Esophagus squamous epithelium (tissue), 5 donors: ENCODE measurements at regions not wholly inside any gene's neighbourhood (a gene's known extent, or its start where the extent isn't known, plus 50 kb on each side); places are given as distances from the start of the nearest gene placed in this dataset.

Experiments used
- DNase-seq: peaks from one replicate; lab custom pipeline; 2025; lab: John Stamatoyannopoulos, UW
- H3K27ac ChIP-seq, 4 donors: fragments of 200-600 bp; sonication (generic); one replicate each; pipeline ENCODE4 v1.5.1; 2016 to 2019; ENCODE audit warnings: mild to moderate bottlenecking in 1 of 4
- H3K27me3 ChIP-seq, 4 donors: fragments of 200-600 bp; sonication (generic); 1 replicate in 3 of 4; 2 replicates in 1 of 4; pipeline versions ENCODE4 v1.5.1 to v1.6.0; 2017 to 2021; ENCODE audit warnings: antibody characterized with exemption in 1 of 4
- H3K36me3 ChIP-seq, 3 donors: fragments of 200-600 bp; sonication (generic); one replicate each; pipeline ENCODE4 v1.5.1; 2016 to 2019
- H3K4me1 ChIP-seq, 3 donors: fragments of 200-600 bp; sonication (generic); one replicate each; pipeline ENCODE4 v1.5.1; 2017 to 2019
- H3K4me3 ChIP-seq, 4 donors: fragments of 200-600 bp; sonication (generic); 1 replicate in 3 of 4; 2 replicates in 1 of 4; pipeline ENCODE4 v1.5.1; 2016 to 2019; ENCODE audit warnings: mild to moderate bottlenecking in 2 of 4, moderate library complexity in 1 of 4
- H3K9me3 ChIP-seq, 3 donors: fragments of 200-600 bp; sonication (generic); one replicate each; pipeline ENCODE4 v1.5.1; 2016 to 2019
- POLR2A ChIP-seq, 4 donors: fragments of 450-650 bp; IDR thresholded peaks; one replicate each; pipeline ENCODE4 v1.6.1; 2017; ENCODE audit warnings: antibody characterized with exemption in 4 of 4, mild to moderate bottlenecking in 4 of 4, moderate library complexity in 3 of 4
- WGBS, 2 donors: methylation state at CpG; one replicate each; pipeline ENCODE4 v1.1.5; 2018; 5-methylcytosine and 5-hydroxymethylcytosine counted together
- intact Hi-C: fragments of 100-400 bp; cut with DNase I; formaldehyde crosslinking; loops from one replicate; pipeline ENCODE4 v1.15.0; 2022
- TF ChIP-seq, protein P1 (sequence below), 6 experiments: fragments of 450-650 bp in 4 of 6; fragments of 200-600 bp in 2 of 6; sonication (generic) in 2 of 6; IDR thresholded peaks; one replicate each; pipeline ENCODE4 v1.5.1; 2016 to 2019; ENCODE audit warnings: antibody characterized with exemption in 6 of 6, mild to moderate bottlenecking in 4 of 6, moderate library complexity in 4 of 6
- donor health status: DM: yes; HTN: yes; CAD: no.

- no peak for DNase-seq
- TF ChIP-seq, protein P1, sequence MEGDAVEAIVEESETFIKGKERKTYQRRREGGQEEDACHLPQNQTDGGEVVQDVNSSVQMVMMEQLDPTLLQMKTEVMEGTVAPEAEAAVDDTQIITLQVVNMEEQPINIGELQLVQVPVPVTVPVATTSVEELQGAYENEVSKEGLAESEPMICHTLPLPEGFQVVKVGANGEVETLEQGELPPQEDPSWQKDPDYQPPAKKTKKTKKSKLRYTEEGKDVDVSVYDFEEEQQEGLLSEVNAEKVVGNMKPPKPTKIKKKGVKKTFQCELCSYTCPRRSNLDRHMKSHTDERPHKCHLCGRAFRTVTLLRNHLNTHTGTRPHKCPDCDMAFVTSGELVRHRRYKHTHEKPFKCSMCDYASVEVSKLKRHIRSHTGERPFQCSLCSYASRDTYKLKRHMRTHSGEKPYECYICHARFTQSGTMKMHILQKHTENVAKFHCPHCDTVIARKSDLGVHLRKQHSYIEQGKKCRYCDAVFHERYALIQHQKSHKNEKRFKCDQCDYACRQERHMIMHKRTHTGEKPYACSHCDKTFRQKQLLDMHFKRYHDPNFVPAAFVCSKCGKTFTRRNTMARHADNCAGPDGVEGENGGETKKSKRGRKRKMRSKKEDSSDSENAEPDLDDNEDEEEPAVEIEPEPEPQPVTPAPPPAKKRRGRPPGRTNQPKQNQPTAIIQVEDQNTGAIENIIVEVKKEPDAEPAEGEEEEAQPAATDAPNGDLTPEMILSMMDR (IDR thresholded peaks at IDR 0.05) = no peak
- no peak for TF ChIP-seq POLR2A (IDR thresholded peaks at IDR 0.05)
- WGBS, 2 donors = 45 to 59% methylated on average over 1 of the region's 1 CpG
These were observed 621.0 kb upstream of the CXADR start for GRCh38 chr21:16891821-16892220.

DNA sequence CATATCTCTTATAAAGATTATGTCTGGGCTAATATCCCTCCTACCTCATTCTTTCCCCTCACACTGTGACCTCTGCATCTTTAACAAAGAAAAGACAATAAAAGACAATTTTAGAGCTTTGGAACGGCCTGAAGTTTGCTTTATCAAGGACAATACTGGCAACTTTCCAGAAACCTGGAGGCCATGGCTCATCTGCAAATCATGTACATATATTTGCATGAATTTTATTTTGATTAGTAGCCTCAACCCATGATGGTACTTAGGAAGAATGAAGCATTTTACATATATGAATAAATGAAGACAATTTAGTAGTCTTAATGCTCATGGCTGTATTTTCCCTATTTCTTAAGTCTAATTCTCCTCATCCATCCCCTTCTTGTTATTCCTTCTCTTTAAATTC is 612.2 kb upstream of the CXADR start:
- DNase-seq = no peak
- Histone ChIP-seq H3K9me3 (no peaks in the 10 kb centered on the region), H3K36me3 (no peaks in the 10 kb centered on the region), H3K4me3 (no peak overlapping the region), H3K27me3 (no peaks in the 10 kb centered on the region), H3K27ac (no peak overlapping the region), H3K4me1 (no peaks in the 10 kb centered on the region)
- TF ChIP-seq, protein P1 (IDR thresholded peaks at IDR 0.05) = no peak
- TF ChIP-seq POLR2A (IDR thresholded peaks at IDR 0.05) = no peak
- intact Hi-C loops = no loop called here
- WGBS, 2 donors = 18 to 59% methylated on average over 1 of the region's 1 CpG

More at GRCh38 chr21:16891821-16892220, 621.0 kb upstream of the CXADR start:
- Histone ChIP-seq H3K27me3 (no peaks in the 10 kb centered on the region), H3K36me3 (no peaks in the 10 kb centered on the region), H3K27ac (no peak overlapping the region), H3K4me3 (no peak overlapping the region), H3K4me1 (peaks cover 0 to 10% (median 5%) of the 10 kb centered on the region in 3 donors), H3K9me3 (no peaks in the 10 kb centered on the region)
- intact Hi-C loops = no loop called here

DNA sequence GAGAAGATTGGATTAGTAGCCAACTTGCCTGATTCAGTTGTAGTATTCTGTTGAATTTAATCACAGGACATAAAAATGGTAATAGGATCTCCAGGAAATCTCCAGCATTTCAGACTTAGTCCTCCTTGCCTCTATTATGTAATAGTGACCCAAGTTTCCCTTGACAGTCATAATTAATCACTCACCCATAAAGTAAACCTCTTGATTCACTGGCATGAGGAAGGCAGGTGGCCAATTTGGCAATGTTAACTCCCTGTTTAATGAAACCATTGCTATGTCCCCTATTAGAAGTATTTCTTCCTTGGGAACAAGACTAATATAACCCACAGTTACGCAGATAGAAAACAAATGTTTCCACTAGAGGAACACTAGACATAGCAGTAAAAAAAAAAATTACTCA is 604.8 kb upstream of the CXADR start:
- Histone ChIP-seq H3K27me3 (no peaks in the 10 kb centered on the region), H3K27ac (peak overlapping the region in 2 of 4 donors; percentile 42 to 59), H3K4me1 (peaks cover 0 to 35% (median 0%) of the 10 kb centered on the region in 3 donors), H3K36me3 (no peaks in the 10 kb centered on the region), H3K9me3 (no peaks in the 10 kb centered on the region), H3K4me3 (no peak overlapping the region)
- 59 to 65% methylated on average over 1 of the region's 1 CpG for WGBS, 2 donors
- intact Hi-C loops = no loop called here
- TF ChIP-seq, protein P1 (IDR thresholded peaks at IDR 0.05) = no peak
- no peak for TF ChIP-seq POLR2A (IDR thresholded peaks at IDR 0.05)
- DNase-seq = no peak

DNA sequence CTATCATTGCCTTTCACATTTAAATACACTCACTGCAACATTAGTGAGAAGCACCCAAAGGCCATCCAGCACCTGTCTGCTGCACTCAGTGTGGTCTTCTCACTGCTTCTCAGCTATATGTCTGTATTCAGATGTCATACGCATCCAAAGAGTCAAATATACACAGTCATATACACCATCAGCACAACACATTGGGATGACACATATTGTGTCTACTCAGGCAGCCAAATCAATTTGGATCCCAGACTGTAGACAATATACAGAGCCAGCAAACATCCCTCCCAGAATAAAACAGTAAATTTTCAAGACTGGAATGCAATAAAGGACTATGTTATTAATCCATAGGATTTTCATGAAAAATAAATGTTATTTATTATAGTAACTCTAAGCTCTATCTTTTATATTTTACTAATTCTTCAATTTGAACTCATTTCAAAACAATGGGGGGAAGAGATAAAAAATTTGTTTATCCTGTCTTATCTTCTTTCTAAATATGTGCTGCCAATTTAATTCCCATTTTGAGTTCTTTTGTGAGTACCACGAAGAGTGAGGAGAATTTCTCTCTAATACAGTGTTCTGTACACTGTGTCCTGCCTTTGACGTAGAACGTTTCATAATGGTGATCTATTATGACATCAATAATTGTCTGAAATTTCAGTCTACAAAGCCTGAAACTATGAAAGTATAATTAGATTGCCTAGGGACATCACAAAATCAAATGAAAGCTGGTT is 602.2 kb upstream of the CXADR start:
- no peaks in the 10 kb centered on the region for H3K27me3 ChIP-seq
- H3K36me3 ChIP-seq = no peaks in the 10 kb centered on the region
- no peaks in the 10 kb centered on the region for H3K9me3 ChIP-seq
- WGBS, 2 donors = 64 to 75% methylated on average over 4 of the region's 4 CpGs
- DNase-seq = no peak
- no peak overlapping the region for H3K4me3 ChIP-seq
- TF ChIP-seq, protein P1 (IDR thresholded peaks at IDR 0.05) = no peak
- no peak for TF ChIP-seq POLR2A (IDR thresholded peaks at IDR 0.05)
- intact Hi-C loops = no loop called here
- peak overlapping the region in 3 of 4 donors; percentile 53 to 62 (median 55) for H3K27ac ChIP-seq
- H3K4me1 ChIP-seq = peaks cover 0 to 38% (median 0%) of the 10 kb centered on the region in 3 donors

DNA sequence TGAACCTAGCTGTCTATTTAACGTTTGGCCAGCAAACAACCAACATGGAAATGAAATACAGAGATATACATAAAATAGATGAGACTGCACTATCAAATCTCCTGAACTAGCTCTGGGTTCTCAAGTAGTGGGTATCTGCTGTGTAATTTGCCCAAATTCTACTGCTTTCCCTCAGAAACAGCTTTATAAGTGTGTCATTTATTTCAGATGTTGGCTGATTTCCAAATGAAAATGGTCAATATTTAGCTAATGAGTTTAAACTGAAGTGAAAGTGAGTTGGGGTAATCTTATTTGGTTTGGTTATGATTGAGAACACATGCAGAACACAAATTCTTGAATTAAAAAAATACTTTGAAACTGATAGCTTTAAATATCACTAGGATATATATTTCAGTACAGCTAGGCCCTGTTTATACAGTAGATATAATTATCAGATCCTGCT is 601.7 kb upstream of the CXADR start:
- Histone ChIP-seq H3K4me1 (peaks cover 0 to 38% (median 0%) of the 10 kb centered on the region in 3 donors), H3K4me3 (no peak overlapping the region), H3K27ac (peak overlapping the region in 3 of 4 donors; percentile 53 to 62 (median 55)), H3K36me3 (no peaks in the 10 kb centered on the region), H3K9me3 (no peaks in the 10 kb centered on the region), H3K27me3 (no peaks in the 10 kb centered on the region)
- DNase-seq = no peak
- TF ChIP-seq POLR2A (IDR thresholded peaks at IDR 0.05) = no peak
- TF ChIP-seq, protein P1 (IDR thresholded peaks at IDR 0.05) = no peak
- 60 to 80% methylated on average over 1 of the region's 1 CpG for WGBS, 2 donors
- intact Hi-C loops = no loop called here
